Iris pigment epithelial cell (primary cell): ENCODE measurements at regions not wholly inside any gene's neighbourhood (a gene's known extent, or its start where the extent isn't known, plus 50 kb on each side); places are given as distances from the start of the nearest gene placed in this dataset.
A peak's percentile ranks its signal among the peaks of the same experiment; 100 is the strongest.

Source experiments
- DNase-seq: peaks from one replicate; pipeline ENCODE4 v3.0.0-alpha.2; 2011; ENCODE audit warnings: low read depth

DNA sequence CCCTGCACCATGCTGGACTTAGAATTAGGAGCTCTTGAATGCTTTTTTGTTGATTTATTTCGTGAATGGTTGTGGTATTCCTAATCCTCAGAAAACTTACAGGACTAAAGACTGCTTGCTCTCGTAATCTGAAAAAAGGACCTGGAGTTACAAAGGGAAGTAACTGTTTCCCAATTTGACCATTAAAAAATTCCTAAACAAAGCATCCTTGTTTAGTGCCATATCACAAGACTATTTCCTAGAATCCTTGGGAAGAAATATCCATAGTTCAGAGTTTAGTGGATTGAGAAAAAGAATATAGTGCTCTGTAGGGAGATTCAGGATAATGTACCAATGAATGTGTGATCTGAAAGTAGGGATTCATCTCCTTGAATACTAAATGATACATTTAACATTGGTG is 186.8 kb downstream of the NDFIP2 start:
- no peak for DNase-seq

DNA sequence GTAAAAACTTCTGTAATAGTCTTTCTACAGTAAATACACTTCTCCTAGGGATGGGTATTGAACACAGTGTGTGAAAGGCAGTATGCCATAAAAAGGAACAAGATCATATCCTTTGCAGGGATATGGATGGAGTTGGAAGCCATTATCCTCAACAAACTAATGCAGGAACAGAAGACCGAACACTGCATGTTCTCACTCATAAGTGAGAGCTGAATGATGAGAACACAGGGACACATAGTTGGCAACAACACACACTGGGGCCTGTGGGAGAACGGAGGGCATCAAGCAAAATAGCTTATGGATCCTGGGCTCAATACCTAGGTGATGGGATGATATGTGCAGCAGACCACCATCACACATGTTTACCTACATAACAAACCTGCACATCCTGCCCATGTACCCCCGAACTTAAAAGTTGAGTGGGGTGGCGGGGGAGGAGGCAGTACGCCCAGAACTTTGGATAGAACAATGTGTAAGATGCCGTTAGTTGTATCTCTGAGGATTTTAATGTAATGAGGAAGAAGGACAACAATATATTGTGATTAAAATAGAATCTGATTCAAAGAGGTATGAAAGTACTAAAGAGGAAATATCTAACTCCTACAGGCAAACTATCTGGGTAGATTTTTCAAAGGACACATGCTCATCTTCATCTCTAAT is 183.2 kb downstream of the NDFIP2 start:
- DNase-seq: no peak

DNA sequence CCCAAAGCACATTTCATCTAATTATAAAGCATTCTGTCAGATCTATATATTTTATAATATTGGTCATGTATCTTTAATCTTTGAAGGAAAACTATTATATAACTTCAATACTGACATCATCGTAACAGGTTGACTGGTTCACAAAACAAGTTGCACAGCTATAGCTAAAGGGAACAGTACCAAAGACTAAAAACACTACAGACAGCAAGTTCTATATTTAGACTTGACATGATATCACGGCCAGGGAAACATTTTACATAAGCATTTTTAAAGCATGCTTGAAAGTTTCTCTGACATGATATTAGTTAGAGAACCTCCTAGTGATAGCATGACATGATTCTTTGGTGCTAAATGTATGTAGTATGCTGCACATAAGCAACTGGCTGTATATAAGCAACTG is 182.5 kb downstream of the NDFIP2 start:
- no peak for DNase-seq

DNA sequence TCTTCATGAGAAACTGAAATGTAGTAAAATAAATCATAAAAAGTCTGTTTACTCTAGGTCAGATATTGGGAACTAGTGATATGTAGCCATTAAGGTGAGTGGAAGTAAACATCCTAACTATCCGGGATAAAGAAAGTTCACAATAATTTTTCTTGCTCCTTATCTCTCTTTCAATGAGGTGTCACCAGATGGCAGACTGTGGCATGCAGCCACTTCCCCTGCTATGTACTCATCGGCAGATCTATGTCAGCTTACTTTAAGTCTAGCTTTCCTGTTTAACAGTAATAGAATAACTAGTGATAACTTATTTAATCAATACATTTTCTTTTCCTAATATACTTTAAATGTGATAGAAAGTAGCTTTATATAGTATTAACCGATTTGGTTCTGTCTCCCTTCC is 181.9 kb downstream of the NDFIP2 start:
- DNase-seq: no peak

DNA sequence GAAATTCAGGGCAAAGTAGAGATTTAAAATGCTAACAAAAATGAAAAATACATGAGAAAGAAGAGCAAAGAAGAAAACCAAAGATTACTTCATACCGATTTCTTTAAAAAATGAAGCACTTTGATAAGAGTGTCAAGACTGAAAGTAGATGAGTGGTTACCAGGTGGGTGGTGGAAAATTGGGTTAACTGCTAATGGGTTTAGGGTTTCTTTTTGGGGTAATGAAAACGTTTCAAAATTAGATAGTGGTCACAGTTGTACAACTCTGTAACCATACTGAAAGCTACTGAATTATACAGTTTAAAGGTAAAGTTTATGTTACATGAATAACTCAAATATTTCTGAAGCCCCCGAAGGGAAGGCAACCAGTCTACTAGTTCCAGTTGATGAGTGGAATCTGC is 179.4 kb downstream of the NDFIP2 start:
- DNase-seq: no peak

DNA sequence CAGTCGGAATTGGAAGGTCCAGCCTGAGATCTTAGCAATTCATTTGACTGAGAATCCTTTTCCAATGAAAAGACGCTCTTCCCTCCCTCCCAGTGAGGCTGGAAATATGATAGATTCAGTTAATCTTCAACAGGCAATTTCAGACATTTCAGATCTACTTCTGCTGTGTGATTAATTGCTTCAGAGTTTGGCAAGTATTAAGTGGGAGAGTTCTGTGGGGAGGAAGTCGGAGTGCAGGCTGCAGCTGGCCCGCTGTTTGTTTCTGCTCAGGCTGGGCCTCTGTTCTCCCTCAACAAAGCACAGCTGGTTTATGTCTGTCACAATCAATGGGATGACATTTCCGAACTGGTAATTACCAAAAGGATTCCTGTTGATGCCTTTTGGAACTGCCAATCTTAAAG is 178.2 kb downstream of the NDFIP2 start:
- peak; percentile 29 for DNase-seq

DNA sequence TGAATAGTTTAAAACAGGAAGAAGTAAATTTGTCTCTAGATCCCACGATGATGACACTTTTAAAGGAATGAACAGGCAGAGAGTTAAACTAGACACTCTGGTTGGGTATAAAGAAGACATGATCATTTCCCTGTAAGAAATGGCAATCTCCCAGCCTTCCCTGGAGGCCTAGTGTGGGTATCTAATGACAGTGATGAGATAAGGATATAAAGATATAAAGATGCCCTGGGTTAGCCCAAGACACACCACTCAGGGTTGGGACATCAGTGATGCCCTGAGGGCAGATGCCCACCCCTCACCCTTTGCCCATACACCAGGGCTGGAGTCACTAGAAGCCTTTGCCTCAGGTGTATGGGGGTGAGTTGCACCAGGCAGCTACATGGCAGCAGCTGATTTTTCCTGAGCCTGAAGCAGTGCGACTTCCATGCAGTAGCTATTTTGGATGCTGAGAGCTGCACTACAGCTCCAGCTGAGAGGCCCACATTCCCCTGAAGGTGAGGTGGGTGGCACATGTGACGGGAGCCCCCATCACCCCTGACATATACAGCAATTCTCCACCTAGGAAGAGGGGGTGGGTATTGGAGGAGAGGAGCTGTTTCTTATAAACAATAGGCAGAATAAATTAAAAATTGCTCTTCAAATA is 177.5 kb downstream of the NDFIP2 start:
- DNase-seq: no peak

DNA sequence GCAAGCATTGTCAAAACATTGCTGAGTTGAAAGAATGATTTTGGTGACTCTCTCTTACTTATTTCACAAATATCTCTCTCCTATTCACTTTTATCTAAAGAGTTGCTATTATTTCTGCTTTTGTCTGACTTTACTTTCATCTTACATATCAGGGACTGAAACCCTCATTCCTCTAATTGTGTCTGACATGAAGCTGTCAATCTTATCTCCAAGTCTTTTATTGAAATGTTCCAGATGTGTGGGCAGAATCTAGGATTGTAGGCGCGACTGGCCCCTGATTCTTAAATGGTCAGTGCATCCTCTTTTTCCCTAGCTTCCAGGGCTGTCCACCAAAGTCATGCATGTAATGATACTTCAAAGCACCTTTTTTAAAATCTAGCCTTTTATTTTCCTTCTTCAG is 174.6 kb downstream of the NDFIP2 start:
- no peak for DNase-seq

DNA sequence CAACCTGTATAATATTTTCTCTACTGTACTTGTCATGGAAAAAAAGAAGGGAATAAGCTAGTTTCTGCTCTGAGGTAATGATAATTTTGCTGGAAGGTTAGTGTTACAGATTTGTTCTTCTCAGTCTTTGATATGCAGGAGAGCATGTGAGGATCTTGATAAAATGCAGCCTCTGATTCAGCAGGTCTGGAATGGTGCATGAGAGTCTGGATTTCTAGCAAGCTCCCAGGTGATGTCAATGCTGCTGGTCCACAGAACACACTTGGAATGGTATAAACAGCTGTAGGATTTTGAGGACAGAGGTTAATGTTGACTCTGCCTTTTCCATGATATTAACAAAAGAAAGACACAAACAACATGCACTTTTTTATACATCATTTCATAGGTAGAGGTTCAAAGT is 173.6 kb downstream of the NDFIP2 start:
- DNase-seq: peak; percentile 3

DNA sequence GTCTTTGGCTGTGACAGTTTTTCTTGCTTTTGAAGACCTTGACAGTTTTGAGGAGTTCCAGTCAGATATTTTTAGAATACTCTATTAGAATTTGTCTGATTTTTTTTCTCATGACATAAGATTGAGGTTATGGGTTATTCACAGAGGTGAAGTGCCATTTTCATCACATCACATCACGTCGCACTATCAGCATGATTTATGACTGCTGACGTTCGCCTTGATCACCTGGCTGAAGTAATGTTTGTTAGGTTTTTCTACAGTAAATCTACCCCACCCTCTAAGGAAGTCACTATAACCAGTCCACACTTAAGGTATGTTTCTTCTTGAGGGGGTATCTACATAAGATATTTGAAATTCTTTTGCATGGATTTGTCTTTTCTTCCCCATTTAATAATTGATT is 169.7 kb downstream of the NDFIP2 start:
- DNase-seq: no peak

DNA sequence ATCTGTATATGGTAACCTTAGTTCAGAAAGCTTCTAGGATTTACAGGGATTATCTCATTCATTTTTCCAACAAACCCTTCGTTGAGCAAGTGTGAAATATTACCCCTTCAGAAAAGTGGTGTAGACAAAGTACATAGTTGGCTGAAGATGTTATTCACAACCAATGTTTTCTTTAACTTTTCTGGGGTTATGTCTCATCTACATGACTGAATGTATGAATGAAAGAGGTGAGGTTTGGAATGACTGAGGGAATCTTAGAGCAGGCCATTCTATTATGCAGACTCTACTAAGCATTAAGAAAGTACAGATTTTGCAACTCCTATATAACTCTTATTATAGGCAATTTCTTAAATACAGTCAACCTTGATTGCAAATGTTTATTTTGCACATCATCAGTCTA is 167.2 kb downstream of the NDFIP2 start:
- no peak for DNase-seq

DNA sequence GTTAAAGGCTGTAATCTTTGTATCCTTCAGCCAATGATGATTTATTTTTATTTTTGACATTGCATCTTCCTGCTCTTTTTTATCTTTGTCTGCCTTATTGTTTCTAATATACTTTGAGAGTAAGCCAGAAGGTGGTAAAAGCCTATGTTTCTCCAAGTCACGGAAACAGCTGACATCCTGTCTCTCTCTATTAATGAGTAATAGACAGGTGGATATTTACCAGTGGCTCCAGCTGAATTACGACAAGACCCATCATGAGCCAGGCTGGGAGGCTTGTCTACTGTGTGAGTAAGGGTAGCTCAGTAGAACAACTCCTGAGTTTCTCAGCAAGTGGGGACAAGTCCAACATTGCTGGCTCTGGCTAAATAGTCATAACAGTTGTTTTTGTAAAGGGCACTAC is 166.6 kb downstream of the NDFIP2 start:
- no peak for DNase-seq

DNA sequence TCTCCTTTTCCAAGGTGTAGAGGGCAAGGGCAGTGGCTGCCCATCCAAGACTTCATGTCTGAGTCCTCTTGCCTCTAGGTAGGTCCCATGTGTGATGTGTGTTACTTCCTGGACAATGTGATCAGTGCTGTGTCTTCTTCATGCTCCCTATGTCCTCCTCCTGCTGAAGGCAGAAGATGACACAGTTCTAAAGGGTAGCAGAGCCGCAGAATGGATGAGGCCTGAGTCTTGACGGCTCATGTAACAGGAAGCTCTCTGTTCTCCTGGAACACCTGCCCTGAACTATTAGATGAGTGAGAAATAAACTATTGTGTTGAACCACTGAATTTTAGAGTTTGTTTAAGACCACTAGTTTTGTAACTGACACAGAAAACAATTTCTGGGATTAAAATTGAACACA is 165.9 kb downstream of the NDFIP2 start:
- DNase-seq: no peak

DNA sequence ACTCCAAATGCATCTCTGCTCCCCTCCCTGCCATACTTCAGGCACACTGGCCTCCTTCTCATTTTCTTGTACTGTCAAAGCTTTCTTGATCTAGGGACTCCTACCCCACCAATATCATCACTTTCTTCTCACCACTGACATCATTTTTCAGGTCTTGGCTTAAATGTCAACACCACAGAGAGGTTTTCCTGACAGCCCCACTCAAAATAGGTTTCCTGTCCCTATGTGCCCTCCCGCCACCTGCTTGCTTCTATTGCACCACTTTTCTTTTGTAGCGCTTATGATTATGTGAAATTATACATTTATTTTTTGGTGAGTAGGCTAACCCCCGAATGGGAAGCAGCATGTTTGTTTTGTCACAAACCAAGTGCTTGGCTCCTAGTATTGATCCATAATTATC is 164.6 kb downstream of the NDFIP2 start:
- no peak for DNase-seq

DNA sequence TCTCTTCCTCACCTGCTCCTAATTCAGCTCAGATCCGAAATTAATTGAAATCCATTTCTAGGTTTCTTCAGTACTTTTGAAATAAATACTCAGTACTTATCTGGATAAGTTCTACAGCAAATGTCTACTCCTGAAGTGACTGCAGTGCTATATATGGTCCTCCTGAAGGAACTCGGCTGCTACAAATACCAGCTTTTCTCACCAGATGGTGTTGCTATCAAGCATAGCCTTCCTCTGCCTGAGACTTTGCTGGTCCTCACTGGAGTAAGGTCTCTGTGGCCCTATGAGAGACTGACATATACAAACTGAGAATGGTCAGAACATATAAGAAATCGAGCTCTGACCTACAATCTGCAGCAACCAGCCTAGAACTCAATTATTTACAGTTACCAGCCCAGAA is 161.6 kb downstream of the NDFIP2 start:
- DNase-seq: no peak

DNA sequence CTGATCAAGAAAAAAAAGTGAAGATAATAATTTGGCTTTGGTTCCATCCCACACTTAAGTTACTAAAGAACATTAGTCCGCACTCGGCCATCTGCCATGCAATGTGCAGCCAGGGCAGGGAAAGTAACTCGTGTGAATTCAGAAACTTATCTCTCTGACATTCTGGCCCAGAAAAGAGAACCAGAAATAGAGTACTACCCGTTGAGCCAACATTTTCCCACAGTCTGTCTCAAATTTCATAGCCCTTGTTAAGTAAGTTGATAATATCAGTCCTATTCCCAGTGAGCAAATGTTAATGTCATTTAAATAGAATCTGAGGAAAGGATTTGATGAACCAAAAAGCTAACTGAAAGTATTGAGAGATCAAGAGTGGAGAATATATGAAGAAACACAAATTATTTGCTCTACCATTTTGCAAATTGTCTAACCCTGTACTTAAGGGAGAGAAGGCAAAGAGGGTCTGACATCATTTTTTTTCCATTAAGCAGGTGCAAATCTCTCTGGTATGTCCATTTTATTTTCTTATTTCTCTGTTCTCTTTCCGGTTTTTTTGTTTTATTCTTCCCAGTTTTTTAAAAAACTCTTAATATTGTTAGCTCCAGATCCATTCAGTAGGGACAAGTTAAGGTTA is 156.3 kb downstream of the NDFIP2 start:
- peak; percentile 12 for DNase-seq

DNA sequence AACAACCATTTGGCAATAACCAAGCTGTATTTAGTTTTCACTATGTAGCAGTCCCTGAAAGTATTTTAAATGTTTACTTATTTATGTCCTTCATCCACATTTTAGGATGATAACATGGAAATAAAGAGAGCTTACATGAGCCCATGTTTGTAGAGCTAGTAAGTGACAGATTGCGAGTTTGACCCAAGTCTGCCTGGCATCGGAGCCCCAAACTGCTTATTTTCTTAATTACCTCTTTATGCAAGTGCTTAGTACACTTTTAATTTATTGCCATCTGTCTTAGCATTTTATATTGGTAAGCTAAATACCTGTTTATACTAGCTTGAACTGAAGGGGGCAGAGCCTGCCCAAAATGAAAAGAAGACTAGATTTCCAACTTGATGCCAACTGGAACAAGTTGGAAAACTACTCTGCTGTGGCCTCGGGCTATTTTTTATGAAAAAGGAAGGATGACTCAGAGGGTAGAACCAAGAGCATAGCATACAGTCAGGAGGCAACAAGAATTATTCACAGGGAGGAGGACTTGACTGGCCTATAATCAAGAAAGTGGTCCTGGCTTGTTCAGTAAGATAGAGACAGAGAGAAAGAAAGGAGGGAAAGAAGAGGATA is 150.2 kb downstream of the NDFIP2 start:
- DNase-seq: peak; percentile 73

DNA sequence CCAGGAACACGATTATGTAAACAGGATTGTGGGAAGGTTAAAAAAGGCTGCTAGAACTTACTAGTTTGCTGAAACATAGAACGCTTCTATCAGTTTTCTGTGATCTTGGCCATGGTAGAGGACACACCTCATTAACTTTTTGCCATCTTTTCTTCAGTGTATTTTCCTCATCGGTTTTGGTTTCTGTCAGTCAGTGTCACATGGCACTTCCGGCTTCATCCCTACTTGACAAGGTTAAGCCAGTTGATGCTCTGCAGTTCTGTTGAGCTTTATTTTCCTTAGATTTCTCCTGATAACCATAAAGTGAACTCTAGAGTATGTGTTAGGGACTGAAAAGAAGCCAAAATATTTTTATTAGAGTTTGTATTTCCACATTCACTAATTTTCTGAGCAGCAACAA is 147.5 kb downstream of the NDFIP2 start:
- no peak for DNase-seq

DNA sequence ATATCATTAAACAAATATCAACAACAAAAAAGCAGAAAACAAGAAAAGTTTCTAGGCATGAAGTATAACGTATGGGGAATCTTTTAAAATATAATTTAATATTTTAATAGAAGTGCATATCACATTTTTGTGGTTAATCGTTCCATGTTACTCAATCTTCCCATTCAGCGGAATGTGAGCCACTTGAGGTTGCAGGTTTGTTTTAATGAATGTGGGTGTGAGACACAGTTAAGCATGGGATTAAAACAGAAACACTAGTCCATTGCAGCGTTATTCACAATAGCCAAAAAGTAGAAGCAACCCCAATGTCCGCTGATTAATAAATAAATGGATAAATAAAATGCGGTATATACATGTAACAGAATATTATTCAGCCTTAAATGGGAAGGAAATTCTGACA is 146.0 kb downstream of the NDFIP2 start:
- DNase-seq: peak; percentile 21

DNA sequence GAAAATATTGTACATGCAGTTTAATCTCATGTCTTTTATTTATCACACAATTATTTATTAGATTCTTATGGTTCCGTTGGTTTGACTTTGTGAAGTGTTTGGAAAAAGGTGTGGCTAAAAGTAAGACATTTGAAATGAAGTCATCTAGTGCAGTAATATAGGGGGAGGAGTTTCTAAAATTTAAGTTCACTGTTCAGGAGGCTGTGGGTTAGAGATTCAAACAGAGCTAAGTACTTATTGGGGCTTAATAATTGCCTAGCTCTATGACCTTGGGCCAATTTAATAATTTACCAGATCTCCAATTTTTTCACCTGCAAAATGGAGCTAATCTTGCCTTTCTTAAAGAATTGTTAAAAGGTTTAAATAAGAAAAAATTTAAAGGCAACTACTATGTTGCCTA is 144.6 kb downstream of the NDFIP2 start:
- no peak for DNase-seq

DNA sequence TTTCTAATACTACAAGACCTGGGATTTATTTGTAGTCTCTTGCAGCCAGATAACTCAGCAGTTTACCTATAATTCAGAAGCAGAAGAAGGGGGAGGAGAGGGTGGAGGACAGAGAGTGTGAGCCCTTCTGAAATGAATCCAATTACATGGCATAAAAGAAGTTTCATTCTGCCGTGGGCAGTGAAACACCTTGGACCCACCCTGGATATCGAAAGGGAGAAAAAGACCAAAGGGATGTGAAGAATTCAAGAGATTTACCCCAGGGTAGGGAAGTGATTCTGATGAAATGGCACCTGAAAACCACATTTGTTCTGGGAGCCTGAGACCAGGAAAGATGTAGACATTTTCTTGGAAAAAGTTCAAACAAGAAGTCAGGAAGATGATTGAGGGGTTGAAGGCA is 140.9 kb downstream of the NDFIP2 start:
- no peak for DNase-seq

DNA sequence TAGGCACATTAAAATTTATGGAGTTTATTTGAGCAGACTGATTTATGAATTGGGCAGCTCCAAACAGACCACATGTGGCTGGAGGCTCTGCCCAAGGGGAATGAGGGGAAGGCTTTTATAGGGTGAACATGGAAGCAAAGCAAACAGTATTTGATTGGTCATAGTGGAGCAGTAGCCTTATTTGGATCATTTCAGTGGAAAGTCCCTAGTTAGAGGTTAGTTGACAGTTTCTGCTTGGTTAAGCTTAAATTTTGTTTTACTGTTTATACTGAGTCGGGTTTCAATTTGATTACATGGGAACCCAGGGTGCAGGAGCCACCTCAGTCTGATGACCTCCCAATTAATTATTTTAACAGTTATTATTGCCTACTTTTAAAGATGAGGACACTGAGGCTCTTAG is 140.5 kb downstream of the NDFIP2 start:
- no peak for DNase-seq

DNA sequence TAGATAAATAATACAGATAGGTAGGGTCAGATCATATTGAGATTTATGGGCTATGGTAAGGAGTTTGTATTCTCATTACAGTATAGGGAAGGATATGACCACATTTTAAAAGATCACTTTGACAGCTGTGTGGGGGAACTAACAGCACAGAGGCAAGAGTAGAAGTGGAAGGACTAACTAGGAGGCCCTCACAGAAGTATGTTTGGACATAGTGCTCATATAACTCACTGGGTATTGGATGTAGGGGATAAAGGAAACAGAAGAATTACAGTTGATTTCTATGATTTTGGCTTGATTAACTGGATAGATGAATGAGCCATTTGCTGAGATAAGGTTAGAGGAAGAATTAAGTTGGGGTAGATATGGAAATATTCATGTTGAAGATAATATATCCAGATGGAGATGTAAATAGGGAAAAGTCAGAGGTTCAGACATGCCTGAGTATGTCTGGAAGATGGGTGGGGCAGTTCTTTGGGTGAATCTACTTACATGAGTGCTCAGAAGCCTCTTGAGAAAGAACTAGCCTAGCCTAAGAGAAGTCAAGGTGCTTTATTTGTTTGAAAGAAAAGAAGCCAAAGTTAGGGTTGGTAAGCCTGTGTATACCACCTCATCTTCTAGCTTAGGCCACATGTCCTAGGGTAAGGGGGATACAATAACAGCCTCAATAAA is 133.4 kb downstream of the NDFIP2 start:
- no peak for DNase-seq
